A673 (cell line): ENCODE measurements at regions not wholly inside any gene's neighbourhood (a gene's known extent, or its start where the extent isn't known, plus 50 kb on each side); places are given as distances from the start of the nearest gene placed in this dataset.

ENCODE experiments used
- BruUV-seq: library from RNA; stranded (reverse); fragments of 400-500 nt; replicated peaks from 2 replicates; lab custom pipeline; 2021; lab: Mats Ljungman, UMichigan
- CTCF ChIA-PET: fragments of 300-600 bp; sonication (Branson Sonifier 250); formaldehyde crosslinking; loops from one replicate; lab custom pipeline; 2022; ENCODE audit warnings: antibody characterized with exemption; lab: Charles Lee
- POLR2A ChIA-PET: fragments of 300-600 bp; sonication (Branson Sonifier 250); formaldehyde crosslinking; loops from one replicate; lab custom pipeline; 2022; ENCODE audit warnings: antibody characterized with exemption; ENCODE audit not compliant: low non-redundant PET; lab: Charles Lee
- DNase-seq: peaks from one replicate; pipeline ENCODE4 v3.0.0-alpha.2; 2015; ENCODE audit warnings: low spot score
- H3K27ac ChIP-seq: fragments of 200-600 bp; sonication (generic); 2 replicates; pipeline ENCODE4 v1.5.1; 2016; ENCODE audit warnings: mixed run types, low read depth, mild to moderate bottlenecking, mixed read lengths, antibody characterized with exemption, low read length; ENCODE audit not compliant: poor library complexity, severe bottlenecking
- H3K27me3 ChIP-seq: fragments of 200-600 bp; sonication (generic); replicated peaks from 2 replicates; pipeline ENCODE4 v1.6.1; 2017; ENCODE audit warnings: mixed run types, low read depth, mild to moderate bottlenecking, mixed read lengths, antibody characterized with exemption, low read length; ENCODE audit not compliant: insufficient read depth, poor library complexity
- H3K36me3 ChIP-seq: fragments of 200-600 bp; sonication (generic); 2 replicates; pipeline ENCODE4 v1.6.1; 2016; ENCODE audit warnings: mixed run types, mild to moderate bottlenecking, mixed read lengths, antibody characterized with exemption, low read length; ENCODE audit not compliant: insufficient read depth, poor library complexity, severe bottlenecking
- H3K4me1 ChIP-seq: fragments of 200-600 bp; sonication (generic); 2 replicates; pipeline ENCODE4 v1.6.1; 2017; ENCODE audit warnings: mixed run types, mild to moderate bottlenecking, mixed read lengths, antibody characterized with exemption, low read length; ENCODE audit not compliant: insufficient read depth, poor library complexity, severe bottlenecking
- H3K4me3 ChIP-seq: fragments of 200-600 bp; sonication (generic); 2 replicates; pipeline ENCODE4 v1.5.1; 2016; ENCODE audit warnings: low read depth, mixed run types, mild to moderate bottlenecking, mixed read lengths, low read length; ENCODE audit not compliant: poor library complexity, severe bottlenecking
- H3K9me3 ChIP-seq: fragments of 200-600 bp; sonication (generic); 2 replicates; pipeline ENCODE4 v1.6.1; 2016; ENCODE audit warnings: mixed run types, low read depth, mild to moderate bottlenecking, mixed read lengths, antibody characterized with exemption, low read length; ENCODE audit not compliant: poor library complexity, severe bottlenecking
- EZH2 ChIP-seq: fragments of 200-600 bp; sonication (generic); IDR thresholded peaks from 2 replicates; pipeline ENCODE4 v1.6.1; 2017; ENCODE audit warnings: borderline replicate concordance, low read depth, mild to moderate bottlenecking, mixed read lengths, antibody characterized with exemption, low read length; ENCODE audit not compliant: poor library complexity, severe bottlenecking
- intact Hi-C: fragments of 100-400 bp; cut with micrococcal nuclease; formaldehyde crosslinking; loops from one replicate; pipeline ENCODE4 v1.10.0; 2022; ENCODE audit not compliant: unreplicated experiment
- TF ChIP-seq, protein P1 (sequence below): fragments of 300-800, 200-600 bp; sonication (generic); conservative IDR thresholded peaks from 2 replicates; pipeline ENCODE4 v1.5.1; 2017; ENCODE audit warnings: low read depth, mild to moderate bottlenecking, antibody characterized with exemption, low read length, moderate library complexity, mixed read lengths

DNA sequence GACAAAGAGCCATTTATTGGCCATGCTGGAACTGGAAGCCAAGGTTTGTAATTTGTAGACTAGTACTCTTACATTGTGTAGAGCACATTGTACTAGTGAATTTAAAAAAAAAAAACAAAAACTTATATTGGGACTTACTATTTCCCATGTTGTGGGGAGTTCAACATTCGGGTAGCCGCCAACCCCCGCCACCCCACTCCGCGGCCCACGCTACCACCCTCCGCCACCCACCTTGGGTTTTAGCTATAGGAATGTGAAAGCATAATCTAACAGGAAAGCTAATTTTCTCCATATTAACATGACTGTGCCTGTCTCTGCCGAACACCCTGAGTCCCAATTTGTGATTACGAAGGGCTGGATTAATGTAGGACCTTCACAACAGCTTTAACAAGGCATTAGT is 275.8 kb downstream of the FIGN start:
- intact Hi-C loops, result no loop called here

DNA sequence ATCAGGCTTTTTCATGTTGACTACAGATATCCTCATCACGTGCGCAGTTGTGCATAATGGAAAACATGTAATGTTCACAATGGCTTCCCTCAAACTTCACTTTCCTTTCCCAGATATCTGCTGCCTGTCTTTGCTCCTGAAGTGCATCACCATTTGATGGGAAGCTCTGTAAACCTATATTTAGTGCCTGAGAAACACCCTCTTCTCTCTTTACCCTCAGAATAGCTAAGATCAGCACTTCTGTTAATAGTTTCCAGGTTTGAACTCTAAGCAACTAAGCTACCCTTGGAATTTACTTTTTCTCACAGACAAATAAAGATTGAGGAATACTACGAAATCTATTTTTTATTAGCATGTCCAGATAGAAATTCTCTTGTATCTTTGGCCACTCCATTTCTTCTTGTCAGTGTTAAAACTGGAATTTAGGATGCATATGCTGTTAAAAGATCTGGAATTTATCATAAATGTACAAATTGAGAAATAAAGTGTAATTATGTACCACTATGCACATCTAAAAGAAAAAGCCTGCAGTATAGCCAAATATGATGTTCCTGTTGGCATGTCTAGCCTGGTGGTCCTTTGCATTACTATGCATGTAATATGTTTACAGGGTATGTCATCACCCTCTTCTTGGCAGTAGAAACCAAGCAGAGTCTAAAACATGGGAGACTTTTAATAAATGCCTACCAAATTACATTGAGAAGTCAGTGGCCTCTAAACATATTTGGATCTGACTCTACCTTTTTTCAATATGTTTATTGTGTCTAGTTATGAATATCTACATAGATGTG is 278.7 kb downstream of the FIGN start:
- H3K4me1 ChIP-seq, result no peaks in the 10 kb centered on the region
- DNase-seq, result no peak
- no peak overlapping the region for H3K4me3 ChIP-seq
- no peak for TF ChIP-seq EZH2
- TF ChIP-seq, protein P1, sequence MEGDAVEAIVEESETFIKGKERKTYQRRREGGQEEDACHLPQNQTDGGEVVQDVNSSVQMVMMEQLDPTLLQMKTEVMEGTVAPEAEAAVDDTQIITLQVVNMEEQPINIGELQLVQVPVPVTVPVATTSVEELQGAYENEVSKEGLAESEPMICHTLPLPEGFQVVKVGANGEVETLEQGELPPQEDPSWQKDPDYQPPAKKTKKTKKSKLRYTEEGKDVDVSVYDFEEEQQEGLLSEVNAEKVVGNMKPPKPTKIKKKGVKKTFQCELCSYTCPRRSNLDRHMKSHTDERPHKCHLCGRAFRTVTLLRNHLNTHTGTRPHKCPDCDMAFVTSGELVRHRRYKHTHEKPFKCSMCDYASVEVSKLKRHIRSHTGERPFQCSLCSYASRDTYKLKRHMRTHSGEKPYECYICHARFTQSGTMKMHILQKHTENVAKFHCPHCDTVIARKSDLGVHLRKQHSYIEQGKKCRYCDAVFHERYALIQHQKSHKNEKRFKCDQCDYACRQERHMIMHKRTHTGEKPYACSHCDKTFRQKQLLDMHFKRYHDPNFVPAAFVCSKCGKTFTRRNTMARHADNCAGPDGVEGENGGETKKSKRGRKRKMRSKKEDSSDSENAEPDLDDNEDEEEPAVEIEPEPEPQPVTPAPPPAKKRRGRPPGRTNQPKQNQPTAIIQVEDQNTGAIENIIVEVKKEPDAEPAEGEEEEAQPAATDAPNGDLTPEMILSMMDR, result no peak
- no TSS peak for BruUV-seq
- ChIA-PET CTCF (no interaction called here), POLR2A (no interaction called here)
- H3K27ac ChIP-seq, result no peak overlapping the region
- intact Hi-C loops, result no loop called here
- H3K9me3 ChIP-seq, result no peaks in the 10 kb centered on the region
- no peaks in the 10 kb centered on the region for H3K27me3 ChIP-seq
- H3K36me3 ChIP-seq, result no peaks in the 10 kb centered on the region

More for the DNA sequence above, 275.8 kb downstream of the FIGN start:
- TF ChIP-seq EZH2, result no peak
- TF ChIP-seq, protein P1, result no peak
- CTCF ChIA-PET, result no interaction called here
- BruUV-seq, result no TSS peak
- H3K9me3 ChIP-seq, result no peaks in the 10 kb centered on the region
- H3K4me1 ChIP-seq, result no peaks in the 10 kb centered on the region
- no peaks in the 10 kb centered on the region for H3K36me3 ChIP-seq
- no peak for DNase-seq
- H3K27me3 ChIP-seq, result peaks cover 12% of the 10 kb centered on the region
- no peak overlapping the region for H3K4me3 ChIP-seq
- no peak overlapping the region for H3K27ac ChIP-seq
- POLR2A ChIA-PET, result no interaction called here

DNA sequence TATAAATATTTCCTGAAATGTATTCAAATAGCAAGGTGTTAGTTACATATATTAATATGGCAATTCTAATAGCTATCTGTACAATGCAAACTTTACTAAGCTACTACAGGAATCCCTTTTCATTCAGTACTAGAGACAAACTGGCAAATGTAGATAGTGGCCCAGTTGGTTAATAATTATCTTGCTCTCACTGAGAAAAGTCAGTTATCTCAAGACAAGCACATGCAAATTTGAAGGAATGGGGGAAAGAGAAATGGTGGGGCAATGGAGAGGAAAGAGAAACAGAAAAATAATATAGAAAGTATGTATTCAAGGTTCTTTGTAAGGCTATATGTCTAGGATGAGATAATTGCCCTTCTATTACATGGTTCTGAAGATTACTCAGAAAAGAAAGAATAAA is 280.0 kb downstream of the FIGN start:
- intact Hi-C loops, result no loop called here
- no peaks in the 10 kb centered on the region for H3K9me3 ChIP-seq
- DNase-seq, result no peak
- no peaks in the 10 kb centered on the region for H3K4me1 ChIP-seq
- BruUV-seq, result no TSS peak
- POLR2A ChIA-PET, result no interaction called here
- H3K36me3 ChIP-seq, result no peaks in the 10 kb centered on the region
- no peak overlapping the region for H3K4me3 ChIP-seq
- no peaks in the 10 kb centered on the region for H3K27me3 ChIP-seq
- CTCF ChIA-PET, result no interaction called here
- no peak overlapping the region for H3K27ac ChIP-seq
- TF ChIP-seq, protein P1, result no peak
- no peak for TF ChIP-seq EZH2
